ENCODE measurements at regions not wholly inside any gene's neighbourhood (a gene's known extent, or its start where the extent isn't known, plus 50 kb on each side); places are given as distances from the start of the nearest gene placed in this dataset.
A peak's percentile ranks its signal among the peaks of the same experiment; 100 is the strongest.
"Not testable (repeated sequence)": the region's sequence is repeated elsewhere in the genome, so short reads cannot be mapped to it uniquely, and the experiment has no call there.

DNA sequence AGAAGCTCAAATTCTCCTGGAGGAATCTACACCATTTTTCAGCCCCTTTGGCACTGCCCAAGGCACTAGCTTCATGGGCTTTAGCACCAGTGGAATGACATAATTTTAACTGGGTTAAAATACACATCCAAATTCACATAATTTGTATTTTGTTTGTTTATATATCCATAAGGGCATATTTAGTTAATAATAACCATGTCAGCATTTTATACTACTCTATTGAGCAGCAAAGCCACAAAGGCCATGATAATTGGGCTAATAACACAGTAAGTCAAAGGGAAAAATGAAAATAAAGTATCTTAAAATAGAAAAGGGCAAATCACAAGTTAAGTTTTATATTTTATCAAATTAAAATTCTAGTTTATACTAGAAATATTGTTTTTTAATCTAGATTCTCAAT, 262.7 kb upstream of the TACR3 start:
- no peak for DNase-seq

- DNase-seq, result no peak
These were observed 228.6 kb upstream of the TACR3 start for GRCh38 chr4:103948244-103949018.

GRCh38 chr4:103947617-103948016, 227.8 kb upstream of the TACR3 start:
- DNase-seq, result no peak

- not testable (repeated sequence) for DNase-seq
These were observed 227.0 kb upstream of the TACR3 start for GRCh38 chr4:103946621-103947268.

DNA sequence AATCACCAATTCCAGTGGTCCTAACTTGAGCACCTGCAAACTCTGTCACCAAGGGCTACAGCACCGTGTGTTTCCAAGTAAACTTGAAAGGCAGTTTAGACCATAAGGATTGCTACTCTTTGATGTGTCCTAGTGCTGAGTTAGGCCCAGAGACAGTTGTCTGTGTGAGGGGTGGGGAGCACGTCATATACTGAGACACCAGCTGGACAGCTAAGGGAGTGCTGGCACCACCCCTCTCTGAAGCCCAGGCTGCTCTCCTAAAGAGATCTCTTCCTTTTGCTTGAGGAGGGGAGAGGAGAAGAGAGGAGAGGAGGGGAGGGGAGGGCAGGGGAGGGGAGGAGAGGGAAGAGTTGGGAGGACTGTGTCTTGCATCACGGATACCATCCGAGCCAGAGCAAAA, 218.7 kb upstream of the TACR3 start:
- DNase-seq, result no peak

DNA sequence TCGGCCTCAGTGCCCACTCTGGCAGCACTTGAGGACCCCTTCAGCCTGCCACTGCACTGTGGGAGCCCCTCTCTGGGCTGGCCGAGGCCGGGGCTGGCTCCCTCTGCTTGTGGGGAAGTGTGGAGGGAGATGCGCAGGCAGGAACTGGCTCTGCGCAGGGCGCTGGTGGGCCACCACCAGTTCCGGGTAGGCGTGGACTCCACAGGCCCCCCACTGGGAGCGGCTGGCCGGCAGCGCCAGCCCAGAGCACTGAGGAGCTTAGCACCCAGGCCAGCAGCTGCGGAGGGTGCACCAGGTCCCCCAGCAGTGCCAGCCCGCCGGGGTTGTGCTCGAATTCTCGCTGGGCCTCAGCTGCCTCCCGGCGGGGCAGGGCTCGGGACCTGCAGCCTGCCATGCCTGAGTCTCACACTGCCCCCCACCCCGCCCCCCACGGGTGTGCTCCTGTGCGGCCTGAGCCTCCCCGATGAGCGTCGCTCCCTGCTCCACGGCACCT, 216.9 kb upstream of the TACR3 start:
- no peak for DNase-seq

DNA sequence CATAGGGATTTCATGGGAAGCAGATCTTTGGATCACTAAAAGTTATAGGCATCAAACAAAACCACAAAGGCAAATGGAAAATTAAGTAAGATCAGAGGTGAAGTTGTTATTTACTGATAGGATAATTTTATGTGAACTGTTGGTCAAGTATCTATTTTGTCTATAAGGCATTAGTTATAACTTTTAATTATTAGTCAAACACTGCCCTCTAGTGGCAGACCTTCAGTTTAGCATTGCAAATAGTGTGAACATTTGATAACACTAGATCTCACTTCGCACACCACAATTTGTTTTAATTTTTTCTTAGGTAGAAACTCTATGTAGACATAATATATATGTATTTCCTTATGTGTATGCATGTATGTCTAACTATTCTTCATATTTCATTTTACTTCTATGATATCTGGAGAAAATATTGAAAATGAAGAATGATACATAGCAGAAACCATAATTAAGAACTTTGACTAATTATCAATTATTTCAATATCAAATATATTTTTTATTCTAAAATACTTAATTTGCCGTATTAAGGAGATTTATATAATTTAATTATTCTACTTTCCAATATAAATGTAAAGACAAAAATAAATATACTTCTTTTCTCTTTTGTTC, 214.5 kb upstream of the TACR3 start:
- DNase-seq, result peak; percentile 82

- no peak for DNase-seq
These were observed 208.6 kb upstream of the TACR3 start for GRCh38 chr4:103928370-103928769.

DNA sequence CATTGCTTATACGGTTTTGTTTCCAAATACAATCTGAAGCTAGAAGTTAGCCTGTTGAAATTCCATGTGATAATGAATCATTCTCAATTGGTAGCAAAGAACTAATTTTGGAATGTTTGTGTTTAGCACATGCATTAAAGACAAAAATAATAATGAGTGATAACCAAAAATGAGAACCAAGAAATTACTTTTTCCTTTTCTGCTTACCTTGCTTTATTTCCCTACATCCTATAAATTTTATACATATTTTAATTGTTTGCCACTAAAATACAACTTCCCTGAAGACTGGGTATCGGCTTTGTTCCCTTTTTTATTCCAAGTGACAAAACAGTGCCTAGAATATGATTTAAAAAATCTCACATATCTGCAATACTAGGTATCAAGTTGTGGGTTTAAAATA, 203.8 kb upstream of the TACR3 start:
- no peak for DNase-seq

DNA sequence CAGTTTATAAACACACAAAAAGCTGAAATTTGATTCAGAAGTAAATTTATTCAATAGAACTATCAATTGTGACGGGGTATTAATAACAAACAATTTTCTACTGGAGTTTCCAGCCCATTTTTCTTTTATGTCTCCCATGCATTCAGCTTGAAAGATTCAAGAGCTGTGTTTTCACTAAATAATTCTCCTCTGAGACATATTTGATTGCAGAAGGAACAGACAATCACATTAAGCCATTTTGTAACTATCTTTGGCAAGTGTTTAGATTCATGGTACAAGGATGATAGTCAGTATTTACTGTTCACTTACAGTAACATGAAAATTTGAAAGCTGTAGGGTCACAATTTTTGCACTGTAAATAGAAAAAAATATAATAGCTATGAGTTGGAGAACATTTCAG, 198.4 kb upstream of the TACR3 start:
- DNase-seq, result peak; percentile 29

DNA sequence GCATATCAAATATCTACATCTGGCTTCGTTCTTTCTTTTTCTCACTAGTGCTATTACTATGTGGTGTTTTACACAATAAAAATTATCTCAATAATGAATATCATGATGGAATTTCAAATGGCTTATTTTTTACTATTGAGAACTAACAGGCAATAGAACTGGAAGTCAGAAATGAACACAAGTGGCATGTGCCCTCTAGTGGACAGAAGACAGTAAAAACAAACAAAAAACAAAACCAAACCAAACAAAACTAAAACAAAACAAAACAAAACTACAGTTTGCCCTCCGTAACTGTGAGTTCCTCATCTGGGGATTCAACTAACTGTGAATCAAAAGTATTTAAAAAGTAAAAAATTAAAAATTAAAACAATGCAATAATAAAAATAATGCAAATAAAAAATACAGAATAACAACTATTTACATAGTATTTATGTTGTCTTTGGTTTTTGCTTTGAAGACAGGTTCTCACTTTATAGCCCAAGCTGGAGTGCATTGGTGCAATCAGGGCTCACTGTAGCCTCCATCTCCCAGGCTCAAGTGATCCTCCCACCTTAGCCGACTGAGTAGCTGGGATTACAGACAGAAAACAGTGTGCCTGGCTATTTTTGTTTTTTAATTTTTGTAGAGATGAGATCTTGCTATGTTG, 195.6 kb upstream of the TACR3 start:
- DNase-seq, result peak; percentile 44

DNA sequence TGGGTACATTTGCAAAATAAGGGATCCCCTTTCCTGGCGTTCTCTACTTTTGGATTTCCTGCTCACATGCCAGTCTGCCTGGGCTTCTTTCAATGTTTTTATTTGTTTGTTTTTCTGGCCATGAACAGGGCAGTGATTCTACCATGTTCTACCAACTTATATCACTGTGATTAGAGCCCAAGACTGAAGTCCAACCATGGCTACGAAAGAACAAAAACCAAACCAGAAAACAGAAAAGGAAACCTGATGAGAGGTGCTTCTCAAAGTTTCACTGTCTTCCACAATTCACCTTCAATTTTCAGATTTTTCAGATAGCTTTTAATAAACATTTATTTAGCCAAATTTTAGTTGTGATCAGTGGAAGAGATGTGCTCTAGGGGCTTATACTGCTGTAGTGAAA, 187.6 kb upstream of the TACR3 start:
- no peak for DNase-seq

DNA sequence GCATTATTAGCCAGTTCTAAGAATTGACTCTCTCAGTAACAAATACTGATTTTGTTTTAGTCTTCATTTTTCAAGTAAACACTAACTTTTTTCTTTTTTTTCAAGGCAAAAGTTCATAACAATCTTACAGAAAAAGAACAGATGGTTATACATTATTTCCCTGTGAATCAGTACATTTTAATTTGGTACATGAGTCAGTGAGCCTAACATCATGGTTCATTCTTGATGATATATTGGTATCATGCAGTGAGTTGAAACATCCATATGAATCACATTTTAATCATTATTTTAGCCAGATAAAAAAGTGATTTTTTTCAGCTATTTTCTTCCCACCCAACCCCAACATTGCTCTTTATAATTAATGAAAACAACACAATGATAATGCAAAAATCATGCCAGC, 184.3 kb upstream of the TACR3 start:
- DNase-seq, result no peak

DNA sequence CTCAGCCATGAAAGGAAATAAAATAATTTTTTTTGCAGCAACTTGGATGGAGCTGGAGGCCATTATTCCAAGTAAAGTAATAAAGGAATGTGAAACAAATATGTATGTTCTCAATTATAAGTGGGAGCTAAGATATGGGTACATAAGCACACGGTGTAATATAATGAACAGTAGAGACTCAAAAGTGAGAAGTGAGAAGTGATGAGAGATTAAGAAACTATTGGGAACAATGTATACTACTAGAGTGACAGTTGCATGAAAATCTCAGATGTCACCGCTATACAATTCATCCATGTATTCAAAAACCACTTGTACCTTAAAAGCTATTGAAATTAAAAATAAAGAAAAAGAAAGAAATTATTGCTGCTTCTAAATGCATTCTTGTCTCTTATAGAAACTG, 182.9 kb upstream of the TACR3 start:
- DNase-seq, result no peak

DNA sequence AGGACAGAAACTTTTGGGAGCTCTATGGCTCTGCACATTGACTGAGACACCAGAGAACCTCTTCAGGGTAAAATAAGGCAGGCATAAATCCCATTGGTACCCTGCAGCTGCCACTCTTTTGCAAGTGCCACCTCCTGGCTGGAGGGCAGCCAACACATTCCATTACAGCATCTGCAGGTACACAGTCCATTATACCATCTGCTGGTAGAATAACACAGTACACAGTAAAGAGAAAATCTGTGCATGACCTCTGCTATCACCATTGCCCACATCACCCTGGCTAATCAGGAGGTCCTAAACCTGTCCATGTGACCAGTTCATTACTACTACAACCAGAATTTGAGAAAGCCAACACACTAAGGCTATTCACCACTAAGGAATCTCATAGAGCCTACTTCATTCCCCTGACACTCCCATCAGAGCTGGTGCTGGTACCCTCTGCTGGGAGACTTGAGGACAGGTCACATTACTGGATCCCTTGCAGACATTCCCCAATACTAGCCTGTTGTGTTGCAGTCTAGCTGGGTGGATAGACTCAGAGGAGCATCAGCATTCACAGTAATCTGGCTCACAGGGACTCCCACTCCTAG, 176.2 kb upstream of the TACR3 start:
- no peak for DNase-seq

DNA sequence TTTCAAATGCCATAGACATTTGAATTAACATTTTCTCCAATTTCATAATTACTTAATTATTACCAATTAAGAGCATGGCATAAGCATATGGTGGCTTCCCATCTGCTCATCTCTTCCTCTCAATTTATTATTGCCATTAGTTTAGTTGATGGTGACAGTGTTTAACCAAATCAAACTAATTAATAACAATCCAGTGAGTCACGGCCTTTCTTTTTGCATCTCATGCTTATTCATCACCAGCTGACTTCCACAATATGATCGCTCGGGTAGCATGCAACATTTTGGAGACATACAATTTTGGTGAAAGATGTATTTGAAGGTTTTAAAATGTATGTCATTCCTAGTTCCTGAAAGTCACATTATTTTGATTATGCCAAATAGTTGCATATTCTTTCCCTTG, 172.8 kb upstream of the TACR3 start:
- no peak for DNase-seq

DNA sequence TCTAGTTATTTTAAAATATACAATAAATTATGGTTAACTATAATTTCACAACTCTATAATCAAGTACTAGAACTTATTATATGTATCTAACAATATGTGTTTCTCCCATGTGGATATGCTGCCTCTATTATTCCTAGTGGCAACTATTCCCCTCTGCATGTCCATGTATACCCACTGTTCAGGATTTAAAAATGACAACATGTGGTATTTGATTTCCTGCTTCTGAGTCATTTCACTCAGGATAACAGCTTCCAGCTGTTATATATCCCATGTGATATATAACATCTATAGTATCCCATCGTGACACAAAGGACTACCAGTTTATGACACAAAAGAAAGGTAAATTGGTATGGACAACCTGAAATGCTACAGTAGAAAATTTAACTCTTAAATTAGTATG, 167.4 kb upstream of the TACR3 start:
- DNase-seq, result no peak

DNA sequence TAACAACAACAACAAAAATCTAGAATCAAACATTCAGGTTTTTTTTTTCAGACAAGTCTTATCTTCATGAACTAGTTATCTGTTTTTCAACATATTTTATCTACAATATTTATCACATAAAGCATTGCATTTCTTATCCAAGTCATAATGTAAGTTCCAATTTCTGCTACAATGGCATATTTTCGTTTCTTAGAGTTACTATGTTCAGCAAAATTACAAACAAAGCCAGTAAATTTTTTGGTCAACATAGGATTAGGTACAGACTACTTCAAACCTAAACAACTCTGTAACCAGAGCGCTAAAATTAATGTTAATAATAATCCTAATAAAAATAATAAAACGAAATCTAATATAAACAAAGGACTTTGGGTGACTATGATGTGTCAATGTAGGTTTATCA, 165.4 kb upstream of the TACR3 start:
- no peak for DNase-seq

DNA sequence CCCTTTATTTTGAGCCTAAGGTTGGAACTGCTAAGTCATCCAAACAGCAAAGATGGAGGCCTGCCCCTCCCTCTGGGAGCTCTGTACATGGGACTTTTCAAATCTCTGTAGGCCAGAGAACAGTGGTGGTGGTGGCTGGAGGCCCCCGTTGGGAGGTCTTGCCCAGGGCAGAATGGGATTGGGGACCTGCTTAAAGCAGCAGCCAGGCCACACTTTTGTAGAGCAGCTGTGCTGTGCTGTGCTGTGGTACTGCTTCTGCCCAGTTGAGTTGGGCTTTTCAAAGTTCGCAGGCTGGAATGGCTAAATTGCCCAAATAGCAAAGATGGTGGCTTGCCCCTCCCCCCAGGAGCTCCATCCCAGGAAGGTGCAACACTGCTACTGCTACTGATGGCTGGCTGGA, 147.5 kb upstream of the TACR3 start:
- no peak for DNase-seq

GRCh38 chr4:103853627-103854026, 133.8 kb upstream of the TACR3 start:
- DNase-seq, result peak; percentile 2

GRCh38 chr4:103853146-103853545, 133.4 kb upstream of the TACR3 start:
- no peak for DNase-seq

DNA sequence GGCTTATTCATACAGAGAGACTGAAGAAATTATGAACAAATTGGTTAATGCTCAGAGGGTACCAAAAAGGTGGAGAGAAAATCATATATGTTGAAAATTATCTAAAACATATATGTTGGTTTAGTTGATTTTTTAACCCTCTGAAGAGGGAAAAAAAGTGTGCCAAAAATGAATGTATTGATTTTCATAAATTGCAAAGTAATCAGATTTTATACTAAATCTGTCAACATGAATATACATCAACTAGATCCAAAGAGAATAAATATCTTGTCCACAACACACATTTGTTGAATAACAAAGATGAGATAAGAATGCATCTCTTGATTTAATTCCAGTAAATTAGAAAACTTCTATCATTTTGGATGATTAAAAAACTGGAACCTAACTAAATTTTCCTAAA, 125.3 kb upstream of the TACR3 start:
- DNase-seq, result no peak

DNA sequence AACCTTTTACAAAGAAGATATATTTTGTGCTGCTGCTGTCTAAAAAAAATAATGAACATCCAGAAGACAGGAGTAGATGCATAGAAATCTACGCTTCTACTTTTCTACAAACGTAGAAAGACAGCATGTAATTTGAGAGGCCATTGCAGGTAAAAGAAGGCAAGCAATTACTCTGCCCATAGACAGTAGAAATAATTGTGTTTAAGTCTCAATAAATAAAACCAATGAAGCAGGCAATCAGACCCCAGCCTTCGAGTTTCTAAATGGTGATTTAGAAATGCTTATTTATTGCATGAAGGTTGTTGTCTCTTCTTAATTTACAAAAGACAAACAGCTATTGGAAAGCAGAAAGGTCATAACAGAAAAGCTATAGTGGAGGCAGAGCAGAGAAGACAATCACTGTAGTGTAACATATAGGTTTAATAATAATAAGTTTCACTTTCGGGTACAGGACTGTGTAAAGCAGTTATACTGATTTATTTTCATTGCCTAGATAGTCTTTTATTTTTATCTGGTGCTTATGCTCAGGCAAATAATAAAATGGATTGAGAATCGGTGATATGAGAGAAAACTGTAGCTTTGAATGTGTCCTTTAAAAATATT, 123.0 kb upstream of the TACR3 start:
- DNase-seq, result no peak

Data from eye (tissue), 1 donor.